ENCODE measurements at regions not wholly inside any gene's neighbourhood (a gene's known extent, or its start where the extent isn't known, plus 50 kb on each side); places are given as distances from the start of the nearest gene placed in this dataset.

DNA sequence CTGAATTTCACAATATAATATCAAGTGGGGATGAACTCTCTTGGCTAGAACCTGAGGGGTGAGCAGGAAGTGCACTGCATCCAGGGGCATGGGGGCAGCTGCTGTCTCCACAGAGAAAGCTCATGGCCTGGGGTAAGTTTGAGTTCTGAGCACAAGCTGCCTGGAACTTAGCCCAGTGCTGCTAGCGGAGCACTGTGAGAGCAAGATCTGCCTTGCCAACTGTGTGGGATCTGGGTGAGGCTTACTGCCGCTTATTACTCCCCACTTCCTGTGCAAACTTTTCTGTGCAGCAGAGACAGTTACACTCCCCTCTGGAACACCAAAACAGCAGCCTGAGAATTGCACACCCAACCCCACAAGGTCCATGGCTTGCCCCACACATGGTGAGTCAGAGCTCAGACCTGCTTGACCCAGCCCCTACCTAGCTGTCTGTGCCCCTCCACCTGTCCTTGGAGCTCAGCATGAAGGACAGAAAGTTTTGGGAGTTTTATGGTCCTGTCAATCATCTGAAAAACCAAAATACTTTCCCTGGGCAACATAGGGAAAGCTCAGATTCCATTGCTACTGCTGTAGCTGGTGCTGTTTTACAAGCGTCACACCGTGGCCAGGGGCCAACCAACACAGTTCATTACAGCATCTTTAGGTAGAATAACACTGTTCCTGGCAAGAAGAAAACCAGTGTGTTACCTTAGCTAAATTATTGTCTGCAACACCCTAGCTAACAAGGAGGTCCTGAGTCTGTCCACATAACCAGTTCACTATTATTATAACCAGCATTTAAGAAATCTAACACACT lies 762.1 kb upstream of the NEGR1 start:
- Histone ChIP-seq H3K9ac (ENCODE audit: low read depth, low read length) (no peak overlapping the region), H4K20me1 (ENCODE audit: insufficient read depth, low read length) (no peaks in the 10 kb centered on the region), H3K4me3 (ENCODE audit: low read depth in 1 of 2, low read length in 2 of 2) (no peak overlapping the region), H3K9me3 (ENCODE audit: insufficient read depth, low read length, severe bottlenecking) (no peaks in the 10 kb centered on the region), H3K4me2 (ENCODE audit: insufficient read depth, low read length) (no peak overlapping the region), H3K79me2 (ENCODE audit: insufficient read depth, low read length) (no peaks in the 10 kb centered on the region), H3K27me3 (ENCODE audit: insufficient read depth, low read length, poor library complexity) (no peaks in the 10 kb centered on the region), H3K4me1 (ENCODE audit: insufficient read depth, low read length) (peaks cover 12% of the 10 kb centered on the region), H2AFZ (ENCODE audit: low read depth, low read length) (no peak overlapping the region; the same call in 1 of the 2 replicates), H3K36me3 (ENCODE audit: insufficient read depth, low read length) (no peaks in the 10 kb centered on the region), H3K27ac (ENCODE audit: low read length) (0 out of 2 replicates have a peak overlapping the region, but pooled peaks have one; percentile 44)
- DNase-seq, result peak; percentile 56
- no peak for TF ChIP-seq EZH2 (IDR thresholded peaks at IDR 0.05; ENCODE audit: borderline replicate concordance, low read depth, low read length, severe bottlenecking)
- ATAC-seq (ENCODE audit: insufficient read depth, low read depth), result peak; percentile 92

DNA sequence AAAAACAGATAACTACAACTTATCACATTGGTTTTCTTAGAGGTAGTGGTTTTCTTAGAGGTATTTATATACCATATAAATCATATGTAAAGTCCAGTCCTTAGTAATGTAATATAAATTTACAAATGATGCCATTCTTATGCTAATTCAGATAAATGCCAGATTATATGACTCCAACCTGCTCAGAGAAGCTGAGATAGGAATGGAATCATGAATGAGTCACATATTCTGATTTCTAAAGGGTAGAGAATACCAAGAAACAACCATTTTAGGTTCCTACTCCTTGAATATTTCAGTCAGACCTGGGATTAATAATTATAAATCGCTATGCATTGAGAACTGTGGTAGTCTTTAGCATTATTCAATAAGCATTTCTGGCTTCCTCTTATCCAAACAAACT lies 760.1 kb upstream of the NEGR1 start:
- Histone ChIP-seq H3K27me3 (ENCODE audit: insufficient read depth, low read length, poor library complexity) (no peaks in the 10 kb centered on the region), H4K20me1 (ENCODE audit: insufficient read depth, low read length) (no peaks in the 10 kb centered on the region), H3K4me3 (ENCODE audit: low read depth in 1 of 2, low read length in 2 of 2) (no peak overlapping the region), H3K4me2 (ENCODE audit: insufficient read depth, low read length) (no peak overlapping the region), H3K9me3 (ENCODE audit: insufficient read depth, low read length, severe bottlenecking) (no peaks in the 10 kb centered on the region), H3K9ac (ENCODE audit: low read depth, low read length) (no peak overlapping the region), H3K4me1 (ENCODE audit: insufficient read depth, low read length) (peaks cover 12% of the 10 kb centered on the region), H3K36me3 (ENCODE audit: insufficient read depth, low read length) (no peaks in the 10 kb centered on the region), H3K79me2 (ENCODE audit: insufficient read depth, low read length) (no peaks in the 10 kb centered on the region), H3K27ac (ENCODE audit: low read length) (no peak overlapping the region), H2AFZ (ENCODE audit: low read depth, low read length) (no peak overlapping the region)
- TF ChIP-seq, protein P1, sequence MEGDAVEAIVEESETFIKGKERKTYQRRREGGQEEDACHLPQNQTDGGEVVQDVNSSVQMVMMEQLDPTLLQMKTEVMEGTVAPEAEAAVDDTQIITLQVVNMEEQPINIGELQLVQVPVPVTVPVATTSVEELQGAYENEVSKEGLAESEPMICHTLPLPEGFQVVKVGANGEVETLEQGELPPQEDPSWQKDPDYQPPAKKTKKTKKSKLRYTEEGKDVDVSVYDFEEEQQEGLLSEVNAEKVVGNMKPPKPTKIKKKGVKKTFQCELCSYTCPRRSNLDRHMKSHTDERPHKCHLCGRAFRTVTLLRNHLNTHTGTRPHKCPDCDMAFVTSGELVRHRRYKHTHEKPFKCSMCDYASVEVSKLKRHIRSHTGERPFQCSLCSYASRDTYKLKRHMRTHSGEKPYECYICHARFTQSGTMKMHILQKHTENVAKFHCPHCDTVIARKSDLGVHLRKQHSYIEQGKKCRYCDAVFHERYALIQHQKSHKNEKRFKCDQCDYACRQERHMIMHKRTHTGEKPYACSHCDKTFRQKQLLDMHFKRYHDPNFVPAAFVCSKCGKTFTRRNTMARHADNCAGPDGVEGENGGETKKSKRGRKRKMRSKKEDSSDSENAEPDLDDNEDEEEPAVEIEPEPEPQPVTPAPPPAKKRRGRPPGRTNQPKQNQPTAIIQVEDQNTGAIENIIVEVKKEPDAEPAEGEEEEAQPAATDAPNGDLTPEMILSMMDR (IDR thresholded peaks at IDR 0.05; ENCODE audit: borderline replicate concordance, extremely low read depth, low read length, poor library complexity, severe bottlenecking), result no peak
- no peak for TF ChIP-seq EZH2 (IDR thresholded peaks at IDR 0.05; ENCODE audit: borderline replicate concordance, low read depth, low read length, severe bottlenecking)
- no peak for DNase-seq
- no peak for ATAC-seq (ENCODE audit: insufficient read depth, low read depth)

DNA sequence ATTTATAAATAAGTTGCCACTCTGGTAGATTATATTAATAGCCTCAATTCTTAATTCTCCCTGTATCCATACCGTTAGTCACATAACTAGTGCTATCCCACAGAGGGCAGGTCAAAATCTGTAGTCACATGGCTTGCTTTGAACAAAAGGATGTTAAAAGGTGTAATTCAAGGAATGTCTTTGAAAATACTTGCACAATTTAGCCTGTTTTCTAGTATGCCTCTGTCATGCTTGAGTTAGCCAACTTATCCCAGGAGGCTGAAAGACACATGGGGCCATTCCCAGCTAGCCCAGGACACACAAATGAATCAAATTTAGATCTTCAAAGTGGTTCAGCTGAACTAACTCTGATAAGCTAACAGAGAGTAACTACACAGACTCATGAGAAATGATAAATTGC lies 758.5 kb upstream of the NEGR1 start:
- no peak for TF ChIP-seq EZH2 (IDR thresholded peaks at IDR 0.05; ENCODE audit: borderline replicate concordance, low read depth, low read length, severe bottlenecking)
- TF ChIP-seq, protein P1 (IDR thresholded peaks at IDR 0.05; ENCODE audit: borderline replicate concordance, extremely low read depth, low read length, poor library complexity, severe bottlenecking), result no peak

DNA sequence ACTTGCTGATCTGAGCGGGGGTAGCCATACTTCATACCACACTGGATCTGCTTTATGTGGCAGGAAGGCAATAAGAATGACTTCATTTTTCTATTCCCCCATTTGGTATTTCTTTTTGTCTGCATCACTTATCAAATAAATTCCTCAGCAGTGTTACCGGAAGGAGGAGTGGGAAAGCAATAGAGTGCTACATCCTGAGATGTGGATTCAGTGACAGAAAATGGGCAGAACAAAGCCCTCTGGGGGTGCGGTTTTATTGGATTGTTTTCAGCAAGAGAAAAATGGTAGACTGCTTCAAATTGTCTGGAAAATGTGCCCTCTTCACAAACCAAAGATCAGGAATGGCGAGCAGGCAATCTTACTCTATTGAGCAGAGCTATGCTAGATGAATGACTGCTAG lies 751.9 kb upstream of the NEGR1 start:
- ATAC-seq (ENCODE audit: insufficient read depth, low read depth) (no peak), DNase-seq (no peak)
- H3K27me3 ChIP-seq (ENCODE audit: insufficient read depth, low read length, poor library complexity), result no peaks in the 10 kb centered on the region
- H3K9me3 ChIP-seq (ENCODE audit: insufficient read depth, low read length, severe bottlenecking), result no peaks in the 10 kb centered on the region
- H3K9ac ChIP-seq (ENCODE audit: low read depth, low read length), result no peak overlapping the region
- H3K4me3 ChIP-seq (ENCODE audit: low read depth in 1 of 2, low read length in 2 of 2), result no peak overlapping the region
- H3K79me2 ChIP-seq (ENCODE audit: insufficient read depth, low read length), result no peaks in the 10 kb centered on the region
- H4K20me1 ChIP-seq (ENCODE audit: insufficient read depth, low read length), result no peaks in the 10 kb centered on the region
- no peaks in the 10 kb centered on the region for H3K4me1 ChIP-seq (ENCODE audit: insufficient read depth, low read length)
- H3K27ac ChIP-seq (ENCODE audit: low read length), result no peak overlapping the region
- H2AFZ ChIP-seq (ENCODE audit: low read depth, low read length), result no peak overlapping the region
- no peak for TF ChIP-seq EZH2 (IDR thresholded peaks at IDR 0.05; ENCODE audit: borderline replicate concordance, low read depth, low read length, severe bottlenecking)
- TF ChIP-seq, protein P1 (IDR thresholded peaks at IDR 0.05; ENCODE audit: borderline replicate concordance, extremely low read depth, low read length, poor library complexity, severe bottlenecking), result no peak
- H3K4me2 ChIP-seq (ENCODE audit: insufficient read depth, low read length), result no peak overlapping the region
- no peaks in the 10 kb centered on the region for H3K36me3 ChIP-seq (ENCODE audit: insufficient read depth, low read length)

More for the DNA sequence above, 758.5 kb upstream of the NEGR1 start:
- H3K9me3 ChIP-seq (ENCODE audit: insufficient read depth, low read length, severe bottlenecking), result no peaks in the 10 kb centered on the region
- H3K27ac ChIP-seq (ENCODE audit: low read length), result no peak overlapping the region
- no peak overlapping the region for H3K4me2 ChIP-seq (ENCODE audit: insufficient read depth, low read length)
- DNase-seq (no peak), ATAC-seq (ENCODE audit: insufficient read depth, low read depth) (no peak)
- no peak overlapping the region for H3K4me3 ChIP-seq (ENCODE audit: low read depth in 1 of 2, low read length in 2 of 2)
- no peaks in the 10 kb centered on the region for H3K79me2 ChIP-seq (ENCODE audit: insufficient read depth, low read length)
- H4K20me1 ChIP-seq (ENCODE audit: insufficient read depth, low read length), result no peaks in the 10 kb centered on the region
- H3K9ac ChIP-seq (ENCODE audit: low read depth, low read length), result no peak overlapping the region
- no peaks in the 10 kb centered on the region for H3K27me3 ChIP-seq (ENCODE audit: insufficient read depth, low read length, poor library complexity)
- H3K36me3 ChIP-seq (ENCODE audit: insufficient read depth, low read length), result no peaks in the 10 kb centered on the region
- H2AFZ ChIP-seq (ENCODE audit: low read depth, low read length), result no peak overlapping the region
- peaks cover 12% of the 10 kb centered on the region for H3K4me1 ChIP-seq (ENCODE audit: insufficient read depth, low read length)
